Endothelial cell of umbilical vein (primary cell): ENCODE measurements at regions not wholly inside any gene's neighbourhood (a gene's known extent, or its start where the extent isn't known, plus 50 kb on each side); places are given as distances from the start of the nearest gene placed in this dataset.

ENCODE experiments used
- CTCF ChIP-seq, 2 donors: IDR thresholded peaks; 1 replicate in 1 of 2; 2 replicates in 1 of 2; pipeline ENCODE4 v1.5.1; 2011; ENCODE audit warnings: low read length in 2 of 2, mild to moderate bottlenecking in 2 of 2, moderate library complexity in 2 of 2, control low read depth in 1 of 2, inconsistent platforms in 1 of 2, low read depth in 1 of 2; ENCODE audit not compliant: insufficient read depth in 1 of 2; ENCODE audit errors: extremely low read depth in 1 of 2
- EZH2 ChIP-seq: IDR thresholded peaks from 2 replicates; pipeline ENCODE4 v1.6.1; 2012; ENCODE audit warnings: borderline replicate concordance, low read depth, mild to moderate bottlenecking, moderate library complexity, low read length, inconsistent platforms; ENCODE audit not compliant: severe bottlenecking
- GATA2 ChIP-seq: IDR thresholded peaks from 2 replicates; pipeline ENCODE4 v1.7.0; 2011; ENCODE audit warnings: low read depth, mild to moderate bottlenecking, moderate library complexity, mixed read lengths, low read length; ENCODE audit not compliant: insufficient read length, insufficient read depth
- MAX ChIP-seq: IDR thresholded peaks from 2 replicates; pipeline ENCODE4 v1.6.1; 2011; ENCODE audit not compliant: insufficient read depth, insufficient read length
- MYC ChIP-seq: IDR thresholded peaks from one replicate; pipeline ENCODE4 v1.6.1; 2011; ENCODE audit warnings: mild to moderate bottlenecking, low read depth, low read length
- POLR2A ChIP-seq: IDR thresholded peaks from 2 replicates; pipeline ENCODE4 v1.6.1; 2012; ENCODE audit warnings: low read depth, mild to moderate bottlenecking, control low read depth, low read length
- POLR2AphosphoS5 ChIP-seq: IDR thresholded peaks from 2 replicates; pipeline ENCODE4 v1.6.1; 2012; ENCODE audit warnings: low read depth, mild to moderate bottlenecking, control low read depth, low read length, moderate library complexity; ENCODE audit not compliant: insufficient read depth

GRCh38 chr10:81280497-81281479, 594.2 kb upstream of the NRG3 start:
- no peak for TF ChIP-seq CTCF (IDR thresholded peaks at IDR 0.05; ENCODE audit: extremely low read depth in 1 of 2, insufficient read depth in 1 of 2, low read depth in 1 of 2, low read length in 2 of 2)
- no peak for TF ChIP-seq GATA2
- TF ChIP-seq MAX = no peak
- no peak for TF ChIP-seq MYC
- TF ChIP-seq EZH2 = no peak
- TF ChIP-seq POLR2AphosphoS5 = no peak
- TF ChIP-seq POLR2A = no peak
